ENCODE measurements at regions not wholly inside any gene's neighbourhood (a gene's known extent, or its start where the extent isn't known, plus 50 kb on each side); places are given as distances from the start of the nearest gene placed in this dataset.
A peak's percentile ranks its signal among the peaks of the same experiment; 100 is the strongest.

GRCh38 chr21:39105836-39106235, 77.4 kb downstream of the PSMG1 start:
- ATAC-seq, result no peak

GRCh38 chr21:39105341-39105765, 77.9 kb downstream of the PSMG1 start:
- DNase-seq (ENCODE audit: low spot score) (no peak), ATAC-seq (no peak)

More at GRCh38 chr21:39105836-39106235, 77.4 kb downstream of the PSMG1 start:
- DNase-seq (ENCODE audit: low spot score), result no peak

DNA sequence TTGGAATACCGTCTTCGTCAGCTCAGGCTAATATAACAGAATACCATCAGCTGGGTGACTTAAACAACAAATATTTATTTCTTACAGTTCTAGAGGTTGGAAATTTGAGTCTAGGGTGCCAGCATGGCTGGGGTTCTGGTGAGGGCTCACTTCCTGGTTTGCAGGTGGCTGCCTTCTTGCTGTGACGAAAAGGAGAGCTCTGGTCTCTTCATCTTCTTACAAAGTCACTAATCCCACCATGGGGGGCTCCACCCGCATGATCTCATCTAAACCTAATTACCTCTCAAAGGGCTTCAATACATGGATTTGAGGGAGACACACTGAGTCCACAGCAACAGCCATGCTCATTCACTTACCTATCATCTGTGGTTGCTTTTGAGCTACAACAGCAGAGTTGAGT, 78.3 kb downstream of the PSMG1 start:
- no peak for ATAC-seq

GRCh38 chr21:39103689-39104088, 79.6 kb downstream of the PSMG1 start:
- ATAC-seq, result no peak
- DNase-seq (ENCODE audit: low spot score), result peak; percentile 37

More for the DNA sequence above, 78.3 kb downstream of the PSMG1 start:
- peak; percentile 38 for DNase-seq (ENCODE audit: low spot score)

- DNase-seq (ENCODE audit: low spot score) (no peak), ATAC-seq (no peak)
Observed at GRCh38 chr21:39099859-39100258, 83.4 kb downstream of the PSMG1 start.

DNA sequence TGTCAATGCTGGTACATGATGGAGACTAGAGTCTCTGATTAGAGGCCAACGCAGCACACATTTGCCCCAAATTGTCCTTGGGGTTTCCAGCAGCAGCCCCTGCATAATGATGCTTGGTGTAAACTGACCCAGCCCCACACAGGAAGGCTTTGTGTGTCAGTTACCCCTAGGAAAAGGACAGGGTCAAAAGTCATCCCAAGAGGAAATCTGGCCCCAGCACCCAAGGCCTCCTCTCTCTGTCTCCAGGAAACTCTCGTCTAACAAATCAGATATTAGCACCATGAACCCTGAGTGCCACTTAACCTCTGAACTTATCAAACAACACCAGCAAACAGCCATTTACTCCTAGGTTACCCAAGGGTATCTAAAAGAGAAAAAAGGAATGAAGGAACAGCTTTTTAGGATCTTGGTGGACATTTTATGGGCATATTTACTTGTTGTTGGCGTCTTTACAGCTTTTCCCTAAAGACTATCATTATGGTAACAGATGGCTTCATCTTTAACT, 84.5 kb downstream of the PSMG1 start:
- ATAC-seq, result peak; percentile 42
- DNase-seq (ENCODE audit: low spot score), result no peak

- DNase-seq (ENCODE audit: low spot score) (no peak), ATAC-seq (no peak)
Observed at GRCh38 chr21:39097981-39098380, 85.3 kb downstream of the PSMG1 start.

DNA sequence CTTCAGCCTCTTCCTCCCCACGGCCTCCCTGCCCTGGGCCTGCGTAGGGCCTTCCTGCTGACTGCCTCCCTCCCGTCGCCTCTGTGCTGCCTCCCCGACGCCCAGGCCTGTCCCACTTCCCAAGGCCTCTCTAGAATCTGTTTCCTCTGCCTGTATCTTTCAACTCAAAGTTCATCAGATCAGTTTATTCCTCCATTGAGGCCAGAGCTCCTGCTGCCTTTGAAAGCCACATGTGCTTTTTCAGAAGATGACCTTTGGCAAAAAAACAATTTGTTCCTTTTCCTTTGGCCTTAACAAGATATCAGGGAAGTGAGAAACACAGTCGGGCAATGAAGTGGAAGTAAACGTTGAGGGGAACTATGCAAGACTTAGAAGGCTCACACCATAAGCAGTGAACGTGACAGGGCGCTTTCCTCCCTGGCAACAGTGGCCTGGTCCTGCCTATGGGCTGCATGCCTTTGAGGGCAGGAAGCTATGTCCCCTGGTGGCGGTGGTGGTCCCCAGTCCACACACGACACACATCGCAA, 85.9 kb downstream of the PSMG1 start:
- DNase-seq (ENCODE audit: low spot score) (no peak), ATAC-seq (peak; percentile 25)

GRCh38 chr21:39096754-39097153, 86.5 kb downstream of the PSMG1 start:
- DNase-seq (ENCODE audit: low spot score) (no peak), ATAC-seq (no peak)

DNA sequence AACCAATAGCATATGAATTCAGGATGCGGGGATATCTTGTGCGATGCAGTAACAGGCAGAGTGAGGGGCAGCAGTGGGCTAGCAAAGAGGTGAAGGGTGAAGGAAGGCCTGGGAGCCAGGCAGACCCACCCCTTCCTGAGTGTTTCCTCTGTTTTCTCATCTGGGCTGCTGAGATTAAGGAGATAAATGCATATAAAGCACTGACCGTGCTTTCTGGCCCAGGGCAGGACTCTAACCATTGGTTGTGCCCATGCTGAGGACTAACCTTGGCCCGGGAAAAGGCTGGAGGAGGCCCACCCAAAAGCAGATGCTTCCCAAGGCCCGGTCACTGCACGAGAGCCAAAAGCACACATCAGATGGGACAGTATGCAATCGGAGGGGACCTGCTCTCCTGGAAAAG, 87.6 kb downstream of the PSMG1 start:
- DNase-seq (ENCODE audit: low spot score) (no peak), ATAC-seq (no peak)

- DNase-seq (ENCODE audit: low spot score), result peak; percentile 69
- ATAC-seq, result peak; percentile 82
Observed at GRCh38 chr21:39094847-39095579, 88.2 kb downstream of the PSMG1 start.

- no peak for DNase-seq (ENCODE audit: low spot score)
- no peak for ATAC-seq
Observed at GRCh38 chr21:39094087-39094780, 89.0 kb downstream of the PSMG1 start.

DNA sequence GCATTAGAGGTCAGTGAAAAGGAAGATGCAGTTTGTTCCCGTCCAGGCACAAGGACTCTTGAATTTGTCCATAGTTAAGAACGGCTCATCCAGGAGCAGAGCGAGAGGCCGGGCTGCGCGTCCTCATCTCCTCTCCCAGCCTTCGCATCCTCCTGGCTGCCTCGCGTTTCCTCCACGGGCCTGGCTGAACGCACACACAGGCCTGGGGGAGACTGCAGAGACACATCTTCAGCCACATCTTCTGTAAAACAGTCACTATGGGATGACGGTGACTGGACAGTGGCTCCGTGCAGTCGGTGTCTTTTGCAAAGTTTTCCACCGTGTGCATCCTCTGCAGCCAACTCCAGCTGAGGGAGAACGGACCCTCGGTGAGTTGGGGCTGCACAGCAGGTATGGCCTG, 89.7 kb downstream of the PSMG1 start:
- DNase-seq (ENCODE audit: low spot score) (no peak), ATAC-seq (no peak)

GRCh38 chr21:39088831-39089380, 94.3 kb downstream of the PSMG1 start:
- peak; percentile 28 for ATAC-seq
- DNase-seq (ENCODE audit: low spot score), result no peak

GRCh38 chr21:39088031-39088370, 95.2 kb downstream of the PSMG1 start:
- ATAC-seq (no peak), DNase-seq (ENCODE audit: low spot score) (no peak)

- no peak for DNase-seq (ENCODE audit: low spot score)
- ATAC-seq, result no peak
Observed at GRCh38 chr21:39087238-39088030, 95.8 kb downstream of the PSMG1 start.

GRCh38 chr21:39086547-39086946, 96.7 kb downstream of the PSMG1 start:
- DNase-seq (ENCODE audit: low spot score), result no peak
- ATAC-seq, result no peak

GRCh38 chr21:39085843-39086405, 97.3 kb downstream of the PSMG1 start:
- no peak for DNase-seq (ENCODE audit: low spot score)
- no peak for ATAC-seq

DNA sequence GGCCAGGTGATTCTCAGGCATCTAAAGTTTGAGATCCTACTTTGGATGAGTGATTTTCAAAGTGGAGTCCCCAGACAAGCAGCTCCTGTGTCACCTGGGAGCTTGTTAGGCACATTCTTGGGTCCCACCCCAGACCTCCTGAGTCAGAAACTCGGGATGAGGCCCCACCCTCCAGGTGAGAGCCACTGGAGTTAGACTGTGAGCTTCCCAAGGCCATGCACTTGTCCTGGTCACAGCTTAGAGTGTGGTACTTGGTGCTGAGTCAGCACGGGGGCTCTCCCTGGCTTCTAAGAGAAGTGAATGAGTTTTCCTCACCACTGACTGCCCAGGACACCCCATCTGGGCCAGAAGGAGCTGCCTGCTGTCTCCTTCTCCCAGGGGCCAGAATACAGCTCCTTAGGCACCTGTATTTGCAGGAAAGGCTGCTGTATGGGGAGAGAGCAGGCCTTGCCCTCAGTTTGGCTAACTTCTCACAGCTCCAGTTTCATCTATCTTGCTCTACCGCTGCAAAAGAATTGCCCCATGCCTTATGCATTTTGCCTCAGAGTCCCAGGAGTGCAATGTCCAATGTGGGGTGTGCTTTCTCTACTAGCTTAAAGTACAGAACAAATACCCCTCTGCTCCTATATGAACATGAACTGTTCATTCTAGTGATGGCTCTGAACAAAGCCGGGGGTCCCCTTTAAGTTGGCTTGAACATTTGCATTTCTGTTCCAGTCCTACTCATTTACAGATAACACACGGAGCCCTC, 98.1 kb downstream of the PSMG1 start:
- no peak for DNase-seq (ENCODE audit: low spot score)
- ATAC-seq, result peak; percentile 3

DNA sequence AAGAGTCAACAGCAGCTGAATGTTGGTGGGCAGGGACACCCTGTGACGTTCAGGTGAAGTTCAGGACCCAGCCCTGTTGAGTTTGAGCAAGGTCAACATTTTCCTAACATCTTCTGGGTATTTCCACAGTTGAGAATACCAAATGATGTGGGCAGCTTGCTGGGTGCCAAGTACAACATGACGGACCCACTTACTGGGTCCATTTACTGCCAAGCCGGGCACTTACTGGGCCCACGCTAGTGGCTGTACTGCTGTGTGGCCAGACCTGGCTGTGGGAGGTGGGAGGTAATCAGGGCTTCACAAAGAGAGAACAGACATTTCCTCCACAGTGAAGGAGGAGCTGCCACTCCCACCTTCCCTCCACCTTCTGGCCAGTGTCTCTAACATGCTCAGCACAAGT, 99.2 kb downstream of the PSMG1 start:
- no peak for ATAC-seq
- DNase-seq (ENCODE audit: low spot score), result no peak

All from left lobe of liver (tissue), 2 donors.